Thyroid gland (tissue), 4 donors: ENCODE measurements at regions not wholly inside any gene's neighbourhood (a gene's known extent, or its start where the extent isn't known, plus 50 kb on each side); places are given as distances from the start of the nearest gene placed in this dataset.

ENCODE experiments used
- CTCF ChIP-seq, 6 experiments: fragments of 200-600 bp in 3 of 6; fragments of 450-650 bp in 3 of 6; sonication (generic) in 3 of 6; IDR thresholded peaks; one replicate each; pipeline ENCODE4 v1.5.1; 2016 to 2019; ENCODE audit warnings: antibody characterized with exemption in 6 of 6, mild to moderate bottlenecking in 2 of 6, inconsistent platforms in 1 of 6, moderate library complexity in 1 of 6
- POLR2A ChIP-seq, 2 donors: fragments of 450-650 bp; IDR thresholded peaks; one replicate each; pipeline ENCODE4 v1.6.1; 2017; ENCODE audit warnings: antibody characterized with exemption in 2 of 2, mild to moderate bottlenecking in 2 of 2, moderate library complexity in 1 of 2

GRCh38 chr14:28941758-28942157 is 175.2 kb downstream of the FOXG1 start:
- no peak for TF ChIP-seq CTCF (IDR thresholded peaks at IDR 0.05)
- TF ChIP-seq POLR2A (IDR thresholded peaks at IDR 0.05) = no peak
